GM21717 (cell line): ENCODE measurements at regions not wholly inside any gene's neighbourhood (a gene's known extent, or its start where the extent isn't known, plus 50 kb on each side); places are given as distances from the start of the nearest gene placed in this dataset.

Experiments used
- ATAC-seq: cut with Tn5 transposase; IDR thresholded peaks from one replicate; pipeline ENCODE4 v1.9.1; 2021; ENCODE audit warnings: mild to moderate bottlenecking, moderate library complexity; ENCODE audit not compliant: unreplicated experiment

DNA sequence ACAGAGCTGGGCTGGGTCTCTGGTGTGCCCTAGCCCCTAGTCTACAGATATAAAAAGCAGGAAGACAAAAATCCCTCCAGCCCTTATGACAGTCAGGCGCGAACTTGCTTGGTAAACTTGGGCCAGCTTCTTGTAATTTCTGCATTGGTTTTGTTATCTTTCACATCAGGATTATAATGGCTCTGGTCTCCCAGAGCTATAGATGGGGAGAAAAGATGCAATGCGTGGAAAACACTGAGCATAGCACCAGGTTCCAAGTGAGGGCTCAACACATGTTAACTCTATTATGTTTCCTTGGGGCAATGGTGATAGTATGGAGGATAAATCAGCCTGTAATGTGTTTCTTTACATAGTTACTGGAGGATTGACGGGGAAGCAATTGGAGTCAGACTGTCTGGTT is 246.8 kb upstream of the KCNG1 start:
- no peak for ATAC-seq

DNA sequence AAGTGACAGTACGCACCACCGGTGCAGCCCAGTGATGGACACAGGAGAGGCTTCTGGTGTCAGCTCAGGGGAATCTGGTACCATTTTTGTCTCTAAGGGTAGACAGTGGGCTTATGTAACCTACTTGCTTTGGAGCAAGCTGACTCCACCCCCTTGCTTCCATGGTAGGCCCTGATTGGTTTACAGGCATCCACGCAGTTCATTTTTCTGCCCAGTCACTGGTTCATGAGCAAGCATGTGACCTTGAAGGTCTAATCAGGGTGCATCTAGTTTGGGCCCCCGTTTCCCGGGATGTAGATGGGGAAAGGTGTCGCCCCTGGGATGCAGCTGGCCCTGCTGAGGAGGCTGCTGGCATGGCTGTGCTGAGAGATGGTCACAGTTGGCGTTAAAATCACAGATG is 244.8 kb upstream of the KCNG1 start:
- no peak for ATAC-seq

DNA sequence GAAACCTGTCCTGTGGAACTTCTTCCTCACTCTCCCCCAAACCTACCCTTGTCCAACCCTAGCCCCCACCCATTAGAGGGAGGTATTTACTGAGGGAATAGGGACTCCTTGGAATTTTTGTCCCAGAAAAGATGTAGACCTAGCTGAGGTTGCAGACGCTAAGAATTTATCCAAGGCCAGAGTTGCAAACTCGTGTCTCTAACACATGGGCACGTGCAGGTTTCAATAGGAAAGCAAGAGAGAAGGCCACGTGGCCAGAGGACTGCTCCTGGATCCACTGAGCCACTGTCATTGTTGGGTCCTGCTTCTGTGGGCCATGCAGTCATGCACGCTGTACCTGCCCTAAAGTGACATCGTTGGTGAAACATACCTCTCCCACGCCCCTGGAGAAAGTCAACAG is 243.4 kb upstream of the KCNG1 start:
- ATAC-seq: no peak

- ATAC-seq: no peak
Observed at GRCh38 chr20:51265361-51265760, 242.5 kb upstream of the KCNG1 start.

DNA sequence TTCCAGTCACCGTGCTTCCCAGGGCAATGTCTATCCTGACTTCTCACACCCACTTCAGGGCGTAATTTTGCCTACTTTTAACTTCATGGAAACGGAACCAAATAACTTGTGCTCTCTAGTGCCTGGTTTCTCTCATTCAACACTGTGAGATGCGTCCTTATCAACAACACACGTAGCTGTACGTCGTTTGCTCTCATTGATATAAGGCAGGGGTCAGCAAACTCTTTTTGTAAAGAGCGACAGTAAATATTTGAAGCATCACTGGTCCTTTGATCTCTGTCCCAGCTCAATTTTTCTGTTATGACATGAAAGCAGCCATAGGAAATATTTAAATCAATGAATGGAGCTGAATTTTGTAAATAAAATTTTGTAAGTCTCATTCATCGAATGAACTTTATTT is 239.3 kb upstream of the KCNG1 start:
- no peak for ATAC-seq

DNA sequence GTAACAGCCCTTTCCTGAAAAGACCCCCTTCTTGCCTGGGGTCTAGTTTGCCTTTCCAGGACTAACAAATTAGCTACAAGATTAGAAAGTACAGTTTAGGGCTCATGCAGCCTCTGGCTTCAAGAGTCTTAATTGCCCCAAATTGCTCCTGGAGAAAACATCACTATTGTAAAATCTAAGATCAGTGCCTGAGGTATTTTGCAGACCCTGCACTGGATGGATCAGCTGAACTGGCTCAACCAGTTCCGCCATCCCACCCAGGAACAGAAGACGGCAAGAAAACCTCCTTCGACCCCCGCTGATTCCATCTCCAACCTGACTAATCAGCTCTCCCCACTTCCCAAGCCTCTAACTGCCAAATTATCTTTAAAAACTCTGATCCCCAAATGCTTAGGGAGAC is 236.5 kb upstream of the KCNG1 start:
- no peak for ATAC-seq

DNA sequence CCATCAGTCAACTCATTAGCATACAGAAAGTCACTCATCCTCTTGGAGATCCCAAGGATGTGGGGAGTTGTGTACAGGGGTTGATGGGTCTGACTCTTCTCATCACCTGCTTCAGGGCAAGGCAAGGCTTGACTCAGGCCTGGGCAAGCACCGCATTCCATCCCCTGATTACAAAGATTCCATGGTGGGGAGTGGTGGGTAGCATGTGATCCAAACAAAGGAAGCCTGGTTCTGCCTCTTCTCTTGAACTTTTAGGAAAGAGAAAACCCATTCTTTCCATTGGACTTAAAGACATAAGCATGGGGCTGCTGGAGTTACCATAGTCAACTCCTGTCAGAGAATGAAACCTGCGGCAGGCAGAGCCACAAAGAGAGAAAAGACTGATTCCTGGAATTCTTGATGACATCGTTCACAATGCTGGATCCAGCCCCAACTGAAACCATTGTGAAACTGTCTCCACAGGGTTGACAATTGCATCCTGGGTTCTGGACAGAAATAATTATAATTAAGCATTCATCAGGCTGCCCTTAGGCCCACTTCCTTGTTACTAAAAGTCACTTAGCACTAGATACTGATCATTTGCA is 235.8 kb upstream of the KCNG1 start:
- ATAC-seq: no peak

DNA sequence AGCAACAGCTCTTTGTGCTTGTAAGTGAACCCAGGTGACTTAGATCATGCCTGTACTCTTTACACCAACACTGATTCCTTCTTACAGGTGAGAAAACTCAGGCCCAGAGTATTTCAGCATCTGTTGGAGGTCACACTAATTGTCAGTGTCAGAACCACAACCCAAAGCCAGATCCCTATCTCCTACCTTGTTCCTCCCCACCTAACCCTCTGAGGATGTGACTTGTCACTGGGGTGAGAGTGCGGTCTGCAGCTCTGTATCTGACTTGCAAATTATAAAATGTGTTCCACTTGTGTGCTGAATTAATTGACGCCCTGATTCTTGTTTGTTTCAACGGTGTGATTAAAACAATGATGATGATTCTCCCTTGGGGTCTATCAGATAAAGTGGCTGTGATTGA is 232.5 kb upstream of the KCNG1 start:
- no peak for ATAC-seq

DNA sequence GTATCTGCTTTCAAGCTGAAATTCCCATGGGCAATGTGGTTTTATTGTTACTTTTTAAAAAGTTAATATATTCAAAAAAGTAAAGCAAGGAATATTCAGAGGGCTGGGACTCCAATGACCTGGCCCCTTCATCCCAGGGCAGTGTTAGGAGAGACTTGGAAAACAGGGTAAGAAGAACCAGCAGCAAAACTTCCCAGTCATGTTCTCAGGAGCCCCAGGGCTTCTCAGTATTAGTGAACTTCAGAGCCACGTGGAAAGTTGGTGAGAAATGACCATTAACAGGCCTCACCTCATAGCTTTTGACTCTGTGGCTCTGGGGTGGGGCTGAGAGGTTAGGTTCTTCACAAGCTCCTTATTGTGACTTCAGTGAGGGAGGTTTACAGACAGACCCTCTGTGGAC is 230.4 kb upstream of the KCNG1 start:
- ATAC-seq: no peak

DNA sequence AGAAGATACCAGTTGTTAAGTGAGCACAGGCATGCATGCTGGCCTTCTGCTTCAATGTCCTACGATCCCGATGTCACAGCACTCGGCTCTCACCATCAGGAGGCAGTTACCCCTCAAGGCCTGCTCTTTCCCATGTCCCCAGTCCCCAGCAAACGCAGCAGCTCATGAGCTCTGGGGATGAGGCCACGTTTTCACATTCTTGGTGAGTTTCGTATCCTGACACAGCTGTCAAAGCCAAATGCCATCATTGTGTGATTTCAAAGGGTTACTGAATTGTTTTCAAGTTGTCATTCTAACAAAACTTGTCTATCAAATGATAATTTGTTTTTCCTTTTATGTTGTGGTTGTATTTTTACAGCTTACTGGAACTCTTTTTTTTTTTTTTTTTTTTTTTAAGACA is 226.9 kb upstream of the KCNG1 start:
- ATAC-seq: no peak

GRCh38 chr20:51249215-51249614 is 226.3 kb upstream of the KCNG1 start:
- ATAC-seq: no peak

DNA sequence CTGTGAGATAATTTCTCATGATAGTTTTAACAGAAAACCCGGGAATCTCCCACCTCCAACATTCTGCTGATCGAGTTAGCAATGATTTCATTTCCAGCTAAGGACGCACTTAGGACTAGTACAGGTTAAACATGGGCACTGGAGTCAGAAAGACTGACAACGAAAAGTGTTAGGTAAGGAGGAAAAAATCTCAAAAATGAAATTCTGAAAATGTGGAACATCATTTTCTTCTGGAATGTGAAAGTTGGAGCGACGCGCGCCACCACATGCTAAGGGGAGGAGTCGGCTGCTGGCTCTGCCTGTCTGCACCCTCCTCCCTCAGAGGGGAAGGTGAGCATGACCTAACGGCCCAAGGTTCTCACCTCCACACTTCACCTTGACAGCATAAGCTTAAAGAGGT is 221.6 kb upstream of the KCNG1 start:
- ATAC-seq: no peak

DNA sequence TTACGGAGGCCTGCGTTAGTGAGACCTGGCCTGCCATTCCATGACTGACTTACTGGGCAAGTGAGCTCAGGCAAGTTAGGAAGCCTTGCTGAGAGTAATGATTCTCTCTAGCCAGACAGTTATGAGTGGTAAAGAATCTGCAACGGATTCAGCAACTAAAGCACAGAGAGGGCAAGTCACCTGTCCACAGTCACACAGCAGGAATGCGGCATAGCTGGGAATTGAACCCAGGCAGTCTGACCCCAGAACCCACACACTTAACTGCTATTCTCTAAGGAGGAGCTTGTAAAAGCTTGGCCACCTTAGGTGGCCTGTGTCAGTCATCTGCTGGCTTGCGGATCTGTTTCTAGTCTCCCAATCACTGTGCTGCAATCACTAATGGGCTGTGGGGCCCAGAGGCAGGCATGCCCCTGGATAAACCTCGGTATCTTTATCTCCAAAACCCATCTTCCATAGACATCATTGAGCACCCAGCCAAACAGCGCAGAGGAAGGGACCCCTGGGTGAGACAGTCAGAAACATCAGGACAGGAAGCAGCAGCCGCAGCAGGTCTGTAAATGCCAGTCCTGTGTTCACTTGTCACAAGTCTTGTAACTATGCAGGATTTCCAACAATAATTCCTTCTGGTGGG is 215.9 kb upstream of the KCNG1 start:
- no peak for ATAC-seq

GRCh38 chr20:51237791-51238190 is 214.9 kb upstream of the KCNG1 start:
- ATAC-seq: no peak

GRCh38 chr20:51237278-51237677 is 214.4 kb upstream of the KCNG1 start:
- ATAC-seq: no peak

- ATAC-seq: no peak
Observed at GRCh38 chr20:51236421-51236820, 213.5 kb upstream of the KCNG1 start.

DNA sequence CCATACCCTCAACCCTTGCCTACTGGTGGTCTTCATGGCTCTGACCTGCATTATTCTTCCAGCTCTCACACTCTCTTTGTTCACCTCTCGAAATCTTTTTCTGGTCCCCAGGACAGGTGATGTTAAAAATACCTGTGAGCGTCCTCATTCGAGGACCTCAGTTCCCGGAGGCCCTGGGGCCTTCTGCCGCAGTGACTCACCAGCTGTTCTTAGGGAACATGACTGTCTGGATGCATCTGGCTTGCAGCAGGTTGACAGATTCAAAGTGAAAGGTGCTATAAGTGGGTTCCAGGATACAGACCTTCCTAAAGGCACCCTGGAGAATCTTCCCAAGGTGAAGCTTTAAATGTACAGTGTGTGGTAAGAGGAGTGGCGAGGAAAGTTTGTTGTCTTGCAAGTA is 210.4 kb upstream of the KCNG1 start:
- no peak for ATAC-seq

GRCh38 chr20:51230727-51231126 is 207.8 kb upstream of the KCNG1 start:
- ATAC-seq: no peak

DNA sequence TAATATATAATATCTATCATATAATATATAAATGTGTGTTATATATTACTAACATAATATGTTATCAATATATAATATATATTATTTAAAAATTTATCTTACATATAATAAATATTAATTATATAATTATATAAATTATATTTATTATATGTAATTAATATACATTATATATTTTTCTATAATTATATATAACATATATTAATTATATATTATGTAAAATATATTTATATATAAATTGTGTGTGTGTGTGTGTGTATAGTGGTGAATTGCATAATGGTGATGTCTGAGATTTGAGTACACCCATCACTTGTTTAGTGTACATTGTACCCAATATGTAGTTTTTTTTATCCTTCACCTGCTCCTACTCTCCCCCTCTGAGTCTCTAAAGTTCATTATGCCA is 205.9 kb upstream of the KCNG1 start:
- no peak for ATAC-seq

DNA sequence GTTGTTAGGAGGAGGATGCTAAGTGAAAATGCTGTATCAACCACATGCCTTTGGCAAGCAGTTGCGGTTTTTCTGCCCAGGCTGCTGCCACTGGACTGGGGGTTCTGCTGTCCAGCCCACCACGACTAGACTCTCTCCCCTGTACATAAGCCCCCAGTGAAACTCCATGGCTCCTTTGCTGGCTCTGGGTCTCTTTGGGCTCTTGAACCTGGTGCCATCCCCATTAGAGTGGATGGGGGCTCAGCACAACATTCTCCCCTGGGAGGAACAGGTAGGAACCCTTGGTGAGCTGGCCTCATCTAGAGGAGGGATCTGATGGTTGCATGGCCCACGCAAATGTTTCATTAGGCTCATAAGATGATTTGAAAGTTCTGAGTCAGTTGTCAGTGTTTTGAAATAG is 204.8 kb upstream of the KCNG1 start:
- no peak for ATAC-seq

DNA sequence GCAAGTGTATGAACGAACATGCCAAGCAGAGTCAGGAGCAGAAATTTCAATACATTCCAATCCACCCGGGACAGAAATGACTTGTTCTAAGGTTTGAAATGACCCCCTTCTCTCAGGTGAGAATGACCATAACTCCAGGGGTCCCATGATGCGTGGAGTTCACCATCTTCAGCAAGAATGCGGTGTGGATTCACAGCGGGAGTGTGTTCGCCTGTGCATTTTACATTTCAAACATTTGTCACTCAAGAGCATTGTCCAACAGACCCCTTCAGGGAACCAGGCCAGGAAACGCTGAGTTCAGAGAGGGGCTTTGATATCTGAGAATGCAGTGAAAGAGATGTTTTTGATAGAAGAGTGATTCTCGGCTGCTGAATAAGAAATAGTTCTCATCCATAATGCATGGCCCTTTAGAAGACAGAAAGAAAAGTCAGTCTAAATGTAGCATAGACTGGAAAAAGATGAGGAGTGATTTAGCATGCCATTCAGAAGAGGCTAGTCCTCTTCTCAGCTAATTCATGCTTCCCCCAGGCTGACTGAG is 200.3 kb upstream of the KCNG1 start:
- no peak for ATAC-seq

GRCh38 chr20:51221791-51222408 is 199.0 kb upstream of the KCNG1 start:
- no peak for ATAC-seq

- no peak for ATAC-seq
Observed at GRCh38 chr20:51221103-51221502, 198.2 kb upstream of the KCNG1 start.
